Breast epithelium (tissue), 3 donors: ENCODE measurements at regions not wholly inside any gene's neighbourhood (a gene's known extent, or its start where the extent isn't known, plus 50 kb on each side); places are given as distances from the start of the nearest gene placed in this dataset.
"Not testable (repeated sequence)": the region's sequence is repeated elsewhere in the genome, so short reads cannot be mapped to it uniquely, and the experiment has no call there.

ENCODE experiments used
- POLR2A ChIP-seq: fragments of 450-650 bp; IDR thresholded peaks from one replicate; pipeline ENCODE4 v1.6.1; 2016; ENCODE audit warnings: antibody characterized with exemption, mild to moderate bottlenecking, moderate library complexity
- TF ChIP-seq, protein P1 (sequence below), 3 donors: fragments of 450-650 bp; IDR thresholded peaks; one replicate each; pipeline ENCODE4 v1.5.1; 2016 to 2017; ENCODE audit warnings: antibody characterized with exemption in 3 of 3, mild to moderate bottlenecking in 3 of 3, moderate library complexity in 3 of 3

DNA sequence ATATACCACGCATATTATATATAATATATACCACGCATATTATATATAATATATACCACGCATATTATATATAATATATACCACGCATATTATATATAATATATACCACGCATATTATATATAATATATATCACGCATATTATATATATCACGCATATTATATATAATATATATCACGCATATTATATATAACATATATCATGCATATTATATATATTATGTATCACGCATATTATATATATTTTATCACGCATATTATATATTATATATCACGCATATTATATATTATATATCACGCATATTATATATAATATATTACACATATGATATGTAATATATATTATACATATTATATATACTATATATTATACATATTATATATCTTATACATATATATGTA, 1283.0 kb downstream of the EFNA5 start:
- TF ChIP-seq, protein P1, sequence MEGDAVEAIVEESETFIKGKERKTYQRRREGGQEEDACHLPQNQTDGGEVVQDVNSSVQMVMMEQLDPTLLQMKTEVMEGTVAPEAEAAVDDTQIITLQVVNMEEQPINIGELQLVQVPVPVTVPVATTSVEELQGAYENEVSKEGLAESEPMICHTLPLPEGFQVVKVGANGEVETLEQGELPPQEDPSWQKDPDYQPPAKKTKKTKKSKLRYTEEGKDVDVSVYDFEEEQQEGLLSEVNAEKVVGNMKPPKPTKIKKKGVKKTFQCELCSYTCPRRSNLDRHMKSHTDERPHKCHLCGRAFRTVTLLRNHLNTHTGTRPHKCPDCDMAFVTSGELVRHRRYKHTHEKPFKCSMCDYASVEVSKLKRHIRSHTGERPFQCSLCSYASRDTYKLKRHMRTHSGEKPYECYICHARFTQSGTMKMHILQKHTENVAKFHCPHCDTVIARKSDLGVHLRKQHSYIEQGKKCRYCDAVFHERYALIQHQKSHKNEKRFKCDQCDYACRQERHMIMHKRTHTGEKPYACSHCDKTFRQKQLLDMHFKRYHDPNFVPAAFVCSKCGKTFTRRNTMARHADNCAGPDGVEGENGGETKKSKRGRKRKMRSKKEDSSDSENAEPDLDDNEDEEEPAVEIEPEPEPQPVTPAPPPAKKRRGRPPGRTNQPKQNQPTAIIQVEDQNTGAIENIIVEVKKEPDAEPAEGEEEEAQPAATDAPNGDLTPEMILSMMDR (IDR thresholded peaks at IDR 0.05), result not testable (repeated sequence)
- not testable (repeated sequence) for TF ChIP-seq POLR2A
